Loucy (cell line): ENCODE measurements at regions not wholly inside any gene's neighbourhood (a gene's known extent, or its start where the extent isn't known, plus 50 kb on each side); places are given as distances from the start of the nearest gene placed in this dataset.
"Not testable (repeated sequence)": the region's sequence is repeated elsewhere in the genome, so short reads cannot be mapped to it uniquely, and the experiment has no call there.

Source experiments
- CTCF ChIP-seq: fragments of 200-600 bp; sonication (generic); conservative IDR thresholded peaks from 2 replicates; pipeline ENCODE4 v1.5.1; 2014; ENCODE audit warnings: mild to moderate bottlenecking, antibody characterized with exemption, low read length
- EZH2phosphoT487 ChIP-seq: fragments of 200-600 bp; IDR thresholded peaks from 2 replicates; pipeline ENCODE4 v1.6.1; 2018; ENCODE audit warnings: antibody characterized with exemption, mild to moderate bottlenecking, moderate library complexity, borderline replicate concordance

DNA sequence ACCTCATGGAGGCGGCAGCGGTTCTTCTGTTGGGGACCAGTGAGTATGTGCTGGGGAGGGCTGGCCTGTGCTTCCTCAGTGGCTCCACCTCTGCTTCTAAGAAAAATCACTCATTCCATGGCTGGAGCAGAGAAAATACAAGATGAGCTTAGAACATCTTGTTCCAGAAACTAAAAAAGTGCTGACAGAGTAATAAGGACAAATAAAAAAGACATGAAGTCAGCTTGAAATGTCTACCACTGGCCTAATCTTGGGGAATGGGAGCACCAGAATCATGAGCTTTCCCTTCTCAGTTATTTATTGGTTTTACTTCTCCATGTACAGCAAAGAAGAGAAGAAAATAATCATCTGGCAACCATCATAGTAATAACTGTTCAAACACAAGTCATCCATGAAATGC is 81.1 kb upstream of the TEKT4 start:
- not testable (repeated sequence) for TF ChIP-seq CTCF, EZH2phosphoT487
